ENCODE measurements at regions not wholly inside any gene's neighbourhood (a gene's known extent, or its start where the extent isn't known, plus 50 kb on each side); places are given as distances from the start of the nearest gene placed in this dataset.

GRCh38 chr4:57249083-57249482 lies 138.9 kb upstream of the IGFBP7 start:
- no peaks in the 10 kb centered on the region for H3K27me3 Mint-ChIP-seq
- H3K36me3 Mint-ChIP-seq (ENCODE audit: insufficient read depth), result no peaks in the 10 kb centered on the region
- DNase-seq (ENCODE audit: low spot score in 2 of 2) (no peak), ATAC-seq (replicated peaks; ENCODE audit: extremely low read depth, poor library complexity, severe bottlenecking) (no peak)
- H3K27ac Mint-ChIP-seq (ENCODE audit: low read depth), result no peak overlapping the region
- H3K9me3 Mint-ChIP-seq, result no peaks in the 10 kb centered on the region
- no peaks in the 10 kb centered on the region for H3K4me1 Mint-ChIP-seq
- no peak overlapping the region for H3K4me3 Mint-ChIP-seq

GRCh38 chr4:57243076-57243475 lies 132.9 kb upstream of the IGFBP7 start:
- no peak overlapping the region for H3K4me3 Mint-ChIP-seq
- no peaks in the 10 kb centered on the region for H3K36me3 Mint-ChIP-seq (ENCODE audit: insufficient read depth)
- H3K9me3 Mint-ChIP-seq, result no peaks in the 10 kb centered on the region
- ATAC-seq (replicated peaks; ENCODE audit: extremely low read depth, poor library complexity, severe bottlenecking), result no peak
- H3K27ac Mint-ChIP-seq (ENCODE audit: low read depth), result no peak overlapping the region
- H3K4me1 Mint-ChIP-seq, result no peaks in the 10 kb centered on the region
- DNase-seq (ENCODE audit: low spot score in 2 of 2), result no peak
- H3K27me3 Mint-ChIP-seq, result no peaks in the 10 kb centered on the region

- no peaks in the 10 kb centered on the region for H3K4me1 Mint-ChIP-seq
- DNase-seq (ENCODE audit: low spot score in 2 of 2), result no peak
- no peaks in the 10 kb centered on the region for H3K9me3 Mint-ChIP-seq
- no peak for ATAC-seq (replicated peaks; ENCODE audit: extremely low read depth, poor library complexity, severe bottlenecking)
- no peaks in the 10 kb centered on the region for H3K27me3 Mint-ChIP-seq
- H3K27ac Mint-ChIP-seq (ENCODE audit: low read depth), result no peak overlapping the region
- no peaks in the 10 kb centered on the region for H3K36me3 Mint-ChIP-seq (ENCODE audit: insufficient read depth)
- H3K4me3 Mint-ChIP-seq, result no peak overlapping the region
These were observed 124.1 kb upstream of the IGFBP7 start for GRCh38 chr4:57234252-57234775.

- H3K27me3 Mint-ChIP-seq, result peaks cover 1% of the 10 kb centered on the region
- H3K9me3 Mint-ChIP-seq, result no peaks in the 10 kb centered on the region
- no peaks in the 10 kb centered on the region for H3K36me3 Mint-ChIP-seq (ENCODE audit: insufficient read depth)
- no peak overlapping the region for H3K27ac Mint-ChIP-seq (ENCODE audit: low read depth)
- DNase-seq (ENCODE audit: low spot score in 2 of 2) (no peak), ATAC-seq (replicated peaks; ENCODE audit: extremely low read depth, poor library complexity, severe bottlenecking) (no peak)
- H3K4me1 Mint-ChIP-seq, result no peaks in the 10 kb centered on the region
- no peak overlapping the region for H3K4me3 Mint-ChIP-seq
These were observed 123.2 kb upstream of the IGFBP7 start for GRCh38 chr4:57233386-57233785.

- DNase-seq (ENCODE audit: low spot score in 2 of 2), result no peak
- Mint-ChIP-seq H3K4me3 (no peak overlapping the region), H3K27ac (ENCODE audit: low read depth) (no peak overlapping the region), H3K4me1 (no peaks in the 10 kb centered on the region), H3K27me3 (peaks cover 10% of the 10 kb centered on the region), H3K36me3 (ENCODE audit: insufficient read depth) (no peaks in the 10 kb centered on the region), H3K9me3 (no peaks in the 10 kb centered on the region)
- no peak for ATAC-seq (replicated peaks; ENCODE audit: extremely low read depth, poor library complexity, severe bottlenecking)
These were observed 121.6 kb upstream of the IGFBP7 start for GRCh38 chr4:57231781-57232180.

- ATAC-seq (replicated peaks; ENCODE audit: extremely low read depth, poor library complexity, severe bottlenecking) (no peak), DNase-seq (ENCODE audit: low spot score in 2 of 2) (no peak)
- no peak overlapping the region for H3K27ac Mint-ChIP-seq (ENCODE audit: low read depth)
- H3K36me3 Mint-ChIP-seq (ENCODE audit: insufficient read depth), result no peaks in the 10 kb centered on the region
- H3K9me3 Mint-ChIP-seq, result no peaks in the 10 kb centered on the region
- no peaks in the 10 kb centered on the region for H3K4me1 Mint-ChIP-seq
- H3K27me3 Mint-ChIP-seq, result no peaks in the 10 kb centered on the region
- no peak overlapping the region for H3K4me3 Mint-ChIP-seq
These were observed 110.5 kb upstream of the IGFBP7 start for GRCh38 chr4:57220734-57221133.

- ATAC-seq (replicated peaks; ENCODE audit: extremely low read depth, poor library complexity, severe bottlenecking) (no peak), DNase-seq (ENCODE audit: low spot score in 2 of 2) (no peak)
- H3K4me3 Mint-ChIP-seq, result no peak overlapping the region
- H3K9me3 Mint-ChIP-seq, result no peaks in the 10 kb centered on the region
- H3K36me3 Mint-ChIP-seq (ENCODE audit: insufficient read depth), result no peaks in the 10 kb centered on the region
- no peaks in the 10 kb centered on the region for H3K4me1 Mint-ChIP-seq
- H3K27ac Mint-ChIP-seq (ENCODE audit: low read depth), result no peak overlapping the region
- no peaks in the 10 kb centered on the region for H3K27me3 Mint-ChIP-seq
These were observed 110.0 kb upstream of the IGFBP7 start for GRCh38 chr4:57220172-57220571.

- H3K9me3 Mint-ChIP-seq, result no peaks in the 10 kb centered on the region
- no peaks in the 10 kb centered on the region for H3K36me3 Mint-ChIP-seq (ENCODE audit: insufficient read depth)
- no peak overlapping the region for H3K27ac Mint-ChIP-seq (ENCODE audit: low read depth)
- H3K27me3 Mint-ChIP-seq, result no peaks in the 10 kb centered on the region
- H3K4me1 Mint-ChIP-seq, result no peaks in the 10 kb centered on the region
- DNase-seq (ENCODE audit: low spot score in 2 of 2), result no peak
- no peak overlapping the region for H3K4me3 Mint-ChIP-seq
- no peak for ATAC-seq (replicated peaks; ENCODE audit: extremely low read depth, poor library complexity, severe bottlenecking)
These were observed 109.2 kb upstream of the IGFBP7 start for GRCh38 chr4:57219431-57219830.

- DNase-seq (ENCODE audit: low spot score in 2 of 2) (no peak), ATAC-seq (replicated peaks; ENCODE audit: extremely low read depth, poor library complexity, severe bottlenecking) (no peak)
- H3K4me1 Mint-ChIP-seq, result no peaks in the 10 kb centered on the region
- H3K36me3 Mint-ChIP-seq (ENCODE audit: insufficient read depth), result no peaks in the 10 kb centered on the region
- H3K27ac Mint-ChIP-seq (ENCODE audit: low read depth), result no peak overlapping the region
- H3K9me3 Mint-ChIP-seq, result no peaks in the 10 kb centered on the region
- H3K4me3 Mint-ChIP-seq, result no peak overlapping the region
- peaks cover 9% of the 10 kb centered on the region for H3K27me3 Mint-ChIP-seq
These were observed 104.6 kb upstream of the IGFBP7 start for GRCh38 chr4:57214654-57215411.

- no peaks in the 10 kb centered on the region for H3K9me3 Mint-ChIP-seq
- no peaks in the 10 kb centered on the region for H3K4me1 Mint-ChIP-seq
- H3K27ac Mint-ChIP-seq (ENCODE audit: low read depth), result no peak overlapping the region
- no peak overlapping the region for H3K4me3 Mint-ChIP-seq
- peaks cover 32% of the 10 kb centered on the region for H3K27me3 Mint-ChIP-seq
- no peak for DNase-seq (ENCODE audit: low spot score in 2 of 2)
- no peaks in the 10 kb centered on the region for H3K36me3 Mint-ChIP-seq (ENCODE audit: insufficient read depth)
- ATAC-seq (replicated peaks; ENCODE audit: extremely low read depth, poor library complexity, severe bottlenecking), result no peak
These were observed 100.9 kb upstream of the IGFBP7 start for GRCh38 chr4:57211131-57211530.

GRCh38 chr4:57206172-57206571 lies 96.0 kb upstream of the IGFBP7 start:
- no peaks in the 10 kb centered on the region for H3K4me1 Mint-ChIP-seq
- peaks cover 23% of the 10 kb centered on the region for H3K27me3 Mint-ChIP-seq
- no peaks in the 10 kb centered on the region for H3K9me3 Mint-ChIP-seq
- H3K27ac Mint-ChIP-seq (ENCODE audit: low read depth), result no peak overlapping the region
- H3K4me3 Mint-ChIP-seq, result no peak overlapping the region
- DNase-seq (ENCODE audit: low spot score in 2 of 2) (no peak), ATAC-seq (replicated peaks; ENCODE audit: extremely low read depth, poor library complexity, severe bottlenecking) (no peak)
- no peaks in the 10 kb centered on the region for H3K36me3 Mint-ChIP-seq (ENCODE audit: insufficient read depth)

- Mint-ChIP-seq H3K9me3 (no peaks in the 10 kb centered on the region), H3K27ac (ENCODE audit: low read depth) (no peak overlapping the region), H3K4me3 (no peak overlapping the region), H3K4me1 (no peaks in the 10 kb centered on the region), H3K27me3 (peaks cover 23% of the 10 kb centered on the region), H3K36me3 (ENCODE audit: insufficient read depth) (no peaks in the 10 kb centered on the region)
- ATAC-seq (replicated peaks; ENCODE audit: extremely low read depth, poor library complexity, severe bottlenecking) (no peak), DNase-seq (ENCODE audit: low spot score in 2 of 2) (no peak)
These were observed 95.4 kb upstream of the IGFBP7 start for GRCh38 chr4:57205580-57205979.

- no peak overlapping the region for H3K27ac Mint-ChIP-seq (ENCODE audit: low read depth)
- H3K4me1 Mint-ChIP-seq, result no peaks in the 10 kb centered on the region
- H3K9me3 Mint-ChIP-seq, result no peaks in the 10 kb centered on the region
- H3K36me3 Mint-ChIP-seq (ENCODE audit: insufficient read depth), result no peaks in the 10 kb centered on the region
- DNase-seq (ENCODE audit: low spot score in 2 of 2) (no peak), ATAC-seq (replicated peaks; ENCODE audit: extremely low read depth, poor library complexity, severe bottlenecking) (no peak)
- no peak overlapping the region for H3K4me3 Mint-ChIP-seq
- peaks cover 32% of the 10 kb centered on the region for H3K27me3 Mint-ChIP-seq
These were observed 90.7 kb upstream of the IGFBP7 start for GRCh38 chr4:57200799-57201327.

All from central memory CD8-positive, alpha-beta T cell (primary cell).